ENCODE measurements at regions not wholly inside any gene's neighbourhood (a gene's known extent, or its start where the extent isn't known, plus 50 kb on each side); places are given as distances from the start of the nearest gene placed in this dataset.

GRCh38 chr12:114770323-114770722, 86.3 kb upstream of the TBX3 start:
- TF ChIP-seq CTCF (IDR thresholded peaks at IDR 0.05), result no peak
- no peak for TF ChIP-seq POLR2A (IDR thresholded peaks at IDR 0.05)

All from upper lobe of left lung (tissue), 4 donors.